B cell (primary cell): ENCODE measurements at regions not wholly inside any gene's neighbourhood (a gene's known extent, or its start where the extent isn't known, plus 50 kb on each side); places are given as distances from the start of the nearest gene placed in this dataset.

Experiments used
- EZH2 ChIP-seq: IDR thresholded peaks from 2 replicates; pipeline ENCODE4 v1.6.1; 2012; ENCODE audit warnings: borderline replicate concordance, low read depth, mild to moderate bottlenecking, moderate library complexity, low read length; ENCODE audit not compliant: insufficient read depth, poor library complexity, severe bottlenecking
- TF ChIP-seq, protein P1 (sequence below): fragments of 200-600 bp; IDR thresholded peaks from one replicate; pipeline ENCODE4 v1.8.0; 2022; ENCODE audit warnings: antibody characterized with exemption, mild to moderate bottlenecking

DNA sequence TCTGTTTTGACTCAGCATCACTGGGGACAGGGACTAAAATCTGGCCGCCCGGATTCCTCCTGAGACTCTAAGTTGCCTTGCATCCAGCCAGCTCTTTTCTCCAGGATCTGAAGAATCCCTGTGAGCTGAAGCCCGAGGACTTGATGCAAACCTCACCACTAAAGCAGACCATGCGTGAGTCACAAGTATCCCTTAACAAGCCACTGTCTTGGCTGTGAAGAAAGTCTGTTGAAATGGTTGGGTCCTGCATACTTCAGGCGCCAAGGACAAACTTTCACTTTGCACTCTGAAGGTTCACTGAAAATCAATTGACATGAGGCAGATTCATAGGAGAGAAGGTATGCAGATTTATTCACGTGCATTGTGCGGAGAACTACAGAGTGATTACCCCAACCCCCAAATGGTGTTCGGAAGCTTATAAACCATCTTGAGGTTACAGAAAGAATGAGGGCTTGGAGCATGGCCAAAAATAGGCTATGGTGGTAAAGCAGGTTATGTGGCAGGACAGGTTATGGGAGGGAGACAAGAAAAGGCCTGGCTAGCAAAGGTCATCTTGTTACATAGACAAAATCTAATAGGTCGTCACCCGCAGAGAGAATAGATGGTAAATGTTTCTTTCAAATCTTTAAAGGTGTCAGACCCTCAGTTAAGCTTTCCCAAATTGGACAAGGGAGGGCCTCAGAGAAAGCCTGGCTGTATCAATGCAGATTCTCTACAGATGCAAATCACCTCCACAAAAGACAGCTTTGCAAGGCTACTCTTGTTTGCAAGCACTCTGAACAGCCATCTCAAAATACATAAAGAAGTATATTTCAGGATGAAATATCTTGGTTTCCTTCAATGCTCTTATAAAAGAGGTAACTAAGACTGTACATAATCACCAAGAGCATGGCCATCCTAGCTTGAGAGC lies 126.3 kb upstream of the PLAAT1 start:
- TF ChIP-seq, protein P1, sequence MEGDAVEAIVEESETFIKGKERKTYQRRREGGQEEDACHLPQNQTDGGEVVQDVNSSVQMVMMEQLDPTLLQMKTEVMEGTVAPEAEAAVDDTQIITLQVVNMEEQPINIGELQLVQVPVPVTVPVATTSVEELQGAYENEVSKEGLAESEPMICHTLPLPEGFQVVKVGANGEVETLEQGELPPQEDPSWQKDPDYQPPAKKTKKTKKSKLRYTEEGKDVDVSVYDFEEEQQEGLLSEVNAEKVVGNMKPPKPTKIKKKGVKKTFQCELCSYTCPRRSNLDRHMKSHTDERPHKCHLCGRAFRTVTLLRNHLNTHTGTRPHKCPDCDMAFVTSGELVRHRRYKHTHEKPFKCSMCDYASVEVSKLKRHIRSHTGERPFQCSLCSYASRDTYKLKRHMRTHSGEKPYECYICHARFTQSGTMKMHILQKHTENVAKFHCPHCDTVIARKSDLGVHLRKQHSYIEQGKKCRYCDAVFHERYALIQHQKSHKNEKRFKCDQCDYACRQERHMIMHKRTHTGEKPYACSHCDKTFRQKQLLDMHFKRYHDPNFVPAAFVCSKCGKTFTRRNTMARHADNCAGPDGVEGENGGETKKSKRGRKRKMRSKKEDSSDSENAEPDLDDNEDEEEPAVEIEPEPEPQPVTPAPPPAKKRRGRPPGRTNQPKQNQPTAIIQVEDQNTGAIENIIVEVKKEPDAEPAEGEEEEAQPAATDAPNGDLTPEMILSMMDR: no peak
- TF ChIP-seq EZH2: no peak
